GM18502 (cell line): ENCODE measurements at regions not wholly inside any gene's neighbourhood (a gene's known extent, or its start where the extent isn't known, plus 50 kb on each side); places are given as distances from the start of the nearest gene placed in this dataset.
"Not testable (repeated sequence)": the region's sequence is repeated elsewhere in the genome, so short reads cannot be mapped to it uniquely, and the experiment has no call there.

Source experiments
- ATAC-seq: cut with Tn5 transposase; IDR thresholded peaks from one replicate; pipeline ENCODE4 v1.9.1; 2021; ENCODE audit warnings: mild to moderate bottlenecking; ENCODE audit not compliant: unreplicated experiment, poor library complexity

GRCh38 chr5:42066131-42066530 lies 141.1 kb downstream of the FBXO4 start:
- ATAC-seq, result no peak

- ATAC-seq, result no peak
Measured at GRCh38 chr5:42074353-42074752, 149.3 kb downstream of the FBXO4 start.

- ATAC-seq, result no peak
Measured at GRCh38 chr5:42089705-42090104, 164.6 kb downstream of the FBXO4 start.

GRCh38 chr5:42090162-42090561 lies 165.1 kb downstream of the FBXO4 start:
- ATAC-seq, result no peak

GRCh38 chr5:42099846-42100245 lies 174.8 kb downstream of the FBXO4 start:
- ATAC-seq, result not testable (repeated sequence)

GRCh38 chr5:42108468-42108867 lies 183.4 kb downstream of the FBXO4 start:
- no peak for ATAC-seq

- ATAC-seq, result no peak
Measured at GRCh38 chr5:42109006-42109572, 184.0 kb downstream of the FBXO4 start.

GRCh38 chr5:42115721-42116120 lies 190.6 kb downstream of the FBXO4 start:
- not testable (repeated sequence) for ATAC-seq

GRCh38 chr5:42120070-42120469 lies 195.0 kb downstream of the FBXO4 start:
- no peak for ATAC-seq

GRCh38 chr5:42121401-42121800 lies 196.3 kb downstream of the FBXO4 start:
- ATAC-seq, result no peak

- ATAC-seq, result no peak
Measured at GRCh38 chr5:42131081-42131480, 206.0 kb downstream of the FBXO4 start.

GRCh38 chr5:42143361-42143760 lies 218.3 kb downstream of the FBXO4 start:
- no peak for ATAC-seq

- ATAC-seq, result no peak
Measured at GRCh38 chr5:42148813-42149212, 223.7 kb downstream of the FBXO4 start.

GRCh38 chr5:42157215-42157614 lies 232.1 kb downstream of the FBXO4 start:
- ATAC-seq, result no peak

GRCh38 chr5:42163083-42163482 lies 238.0 kb downstream of the FBXO4 start:
- no peak for ATAC-seq

- ATAC-seq, result no peak
Measured at GRCh38 chr5:42168091-42168670, 243.1 kb downstream of the FBXO4 start.

GRCh38 chr5:42176118-42176517 lies 247.1 kb upstream of the GHR start:
- not testable (repeated sequence) for ATAC-seq

GRCh38 chr5:42179843-42180242 lies 243.4 kb upstream of the GHR start:
- not testable (repeated sequence) for ATAC-seq

GRCh38 chr5:42216904-42217303 lies 206.3 kb upstream of the GHR start:
- no peak for ATAC-seq

GRCh38 chr5:42217791-42218190 lies 205.4 kb upstream of the GHR start:
- no peak for ATAC-seq

GRCh38 chr5:42225009-42225408 lies 198.2 kb upstream of the GHR start:
- ATAC-seq, result no peak

- no peak for ATAC-seq
Measured at GRCh38 chr5:42228279-42228678, 195.0 kb upstream of the GHR start.
